Nucleus accumbens (tissue), 56 donors: ENCODE measurements at regions not wholly inside any gene's neighbourhood (a gene's known extent, or its start where the extent isn't known, plus 50 kb on each side); places are given as distances from the start of the nearest gene placed in this dataset.

Experiments used
- DNase-seq, 56 donors: peaks; one replicate each; lab custom pipeline; 2025; lab: John Stamatoyannopoulos, UW

DNA sequence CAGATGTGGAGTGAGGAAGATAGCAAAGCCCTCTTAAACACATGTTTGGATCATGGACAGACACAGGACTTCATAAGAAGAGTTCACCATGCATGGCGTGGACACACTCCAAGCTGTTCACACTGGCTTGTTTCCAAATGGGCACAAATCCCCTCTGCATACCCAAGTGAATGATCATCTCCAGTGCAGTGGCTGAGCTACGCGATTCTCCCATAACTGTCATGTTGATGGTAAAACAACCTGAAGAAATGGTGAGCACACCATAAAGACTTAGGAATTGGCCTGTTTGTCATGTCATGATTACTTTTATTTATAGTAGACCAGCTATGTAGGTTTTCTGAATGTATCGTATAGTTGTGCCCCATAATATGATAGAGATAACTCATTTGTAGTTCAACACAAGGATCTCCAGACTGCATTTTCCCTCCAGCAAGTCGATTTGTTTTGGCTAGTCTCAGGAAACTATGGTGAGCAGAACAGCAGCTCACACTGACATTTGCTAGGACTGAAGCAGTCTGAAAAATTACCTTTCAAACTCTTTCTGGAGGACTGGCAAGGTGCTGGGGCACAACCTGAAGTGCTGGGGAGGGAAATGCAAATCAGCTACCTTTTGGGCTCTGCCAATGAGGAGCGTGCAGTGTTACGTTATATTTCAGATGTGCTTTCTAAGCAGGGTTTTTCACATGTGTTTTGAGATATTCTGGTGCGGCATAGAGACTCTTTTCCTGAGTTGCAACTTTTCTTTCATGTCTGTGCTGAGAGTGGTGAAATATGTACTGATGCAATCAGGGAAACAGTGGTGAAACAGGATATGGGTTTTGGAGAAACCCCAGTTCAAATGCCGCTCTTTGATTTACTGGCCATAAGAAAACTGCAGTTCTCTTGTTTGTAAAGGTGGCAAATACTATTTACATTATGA is 629.6 kb upstream of the DPP6 start:
- no peak for DNase-seq

DNA sequence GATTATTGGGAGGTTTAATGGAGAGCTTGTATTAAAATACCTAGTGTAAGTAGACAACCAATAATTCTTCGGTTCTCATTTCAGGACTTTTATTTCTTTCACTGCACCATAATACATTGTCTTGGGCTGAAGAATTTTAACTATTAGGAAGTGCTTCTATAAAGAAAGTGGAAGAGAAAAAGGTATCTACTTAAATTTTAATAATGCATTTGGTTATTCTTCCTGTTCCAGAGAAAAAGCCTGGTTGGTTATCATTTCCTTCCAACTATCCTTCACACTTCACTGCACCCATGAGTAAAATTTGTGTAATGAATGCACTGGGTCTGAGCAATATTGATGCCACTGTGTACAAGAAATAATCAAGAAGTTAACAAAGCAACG is 629.0 kb upstream of the DPP6 start:
- DNase-seq: no peak

DNA sequence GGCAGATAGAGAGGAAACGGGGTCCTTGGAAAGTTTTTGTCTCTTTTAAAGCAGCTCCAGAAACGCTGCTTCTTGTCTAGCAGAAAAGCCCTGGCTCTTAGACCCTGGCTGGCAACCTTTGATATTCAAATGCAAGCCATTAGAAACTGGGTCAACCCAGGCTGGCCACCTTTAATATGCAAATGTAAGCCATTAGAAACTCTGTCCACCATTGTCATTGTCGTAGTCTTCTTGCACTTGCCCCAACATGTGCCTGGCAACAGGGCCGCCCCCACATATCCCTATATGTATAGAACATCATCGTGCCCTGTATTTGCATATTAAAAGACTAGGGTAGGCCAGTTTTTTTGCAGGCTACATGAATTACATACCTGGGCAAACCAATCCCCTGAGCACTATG is 621.3 kb upstream of the DPP6 start:
- peak in 9 of 56 donors; percentile 3 to 58 (median 19) for DNase-seq

DNA sequence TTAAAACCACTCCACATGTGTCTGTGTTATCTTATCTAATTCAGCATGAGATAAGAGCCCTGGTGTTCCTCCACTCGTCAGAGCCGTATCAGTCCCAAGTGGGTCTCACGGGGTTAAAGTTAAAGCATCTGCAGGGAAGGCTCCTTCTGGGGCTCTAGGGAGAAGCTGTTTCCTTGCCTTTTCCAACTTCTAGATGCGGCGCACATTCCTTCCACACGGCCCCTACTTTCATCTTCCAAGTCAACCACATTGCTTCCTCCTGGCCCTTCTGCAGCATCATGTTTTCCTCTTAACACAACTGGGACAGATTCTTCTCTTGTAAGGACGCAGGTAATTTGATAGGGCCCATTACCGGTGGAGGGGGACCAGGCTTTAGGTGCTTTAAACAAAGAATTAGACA is 620.1 kb upstream of the DPP6 start:
- DNase-seq: no peak

DNA sequence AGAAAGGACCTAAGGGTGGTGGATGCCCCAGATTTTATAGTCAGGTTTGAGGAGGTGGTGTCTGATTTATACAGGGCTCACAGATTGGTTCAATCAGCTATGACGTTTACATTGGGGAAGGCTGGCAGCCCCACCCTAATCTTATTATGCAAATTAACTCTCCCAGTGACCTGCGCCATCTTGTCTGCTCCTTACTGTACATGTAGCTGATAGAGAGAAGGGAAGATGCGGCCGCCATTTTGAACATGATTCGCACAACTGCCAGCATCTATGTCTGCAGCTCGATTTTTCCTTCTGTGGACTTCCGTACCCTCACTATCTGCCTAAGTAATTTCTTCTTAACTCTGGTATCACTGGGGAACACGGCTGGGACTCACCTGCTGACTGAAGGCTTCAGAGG is 619.0 kb upstream of the DPP6 start:
- DNase-seq: no peak

DNA sequence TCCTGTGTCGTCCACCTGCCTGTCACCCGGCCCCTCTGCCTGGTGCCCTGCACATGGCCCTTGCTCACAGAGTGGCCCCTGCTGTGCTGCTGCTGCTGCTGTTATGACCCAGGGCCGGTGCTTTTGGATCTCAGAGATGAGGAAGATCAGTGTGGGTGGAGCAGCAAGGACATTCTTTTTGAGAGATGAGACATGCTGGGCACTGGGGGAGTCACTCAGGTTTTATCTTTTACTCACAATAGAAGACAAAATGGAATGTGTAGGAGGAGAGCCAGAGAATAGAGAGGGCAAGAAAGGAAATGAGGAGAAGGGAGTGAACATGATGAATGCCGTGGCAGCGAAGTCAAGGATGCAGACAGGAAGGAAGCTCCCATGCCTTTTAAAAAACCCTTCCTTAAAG is 611.5 kb upstream of the DPP6 start:
- DNase-seq: no peak

DNA sequence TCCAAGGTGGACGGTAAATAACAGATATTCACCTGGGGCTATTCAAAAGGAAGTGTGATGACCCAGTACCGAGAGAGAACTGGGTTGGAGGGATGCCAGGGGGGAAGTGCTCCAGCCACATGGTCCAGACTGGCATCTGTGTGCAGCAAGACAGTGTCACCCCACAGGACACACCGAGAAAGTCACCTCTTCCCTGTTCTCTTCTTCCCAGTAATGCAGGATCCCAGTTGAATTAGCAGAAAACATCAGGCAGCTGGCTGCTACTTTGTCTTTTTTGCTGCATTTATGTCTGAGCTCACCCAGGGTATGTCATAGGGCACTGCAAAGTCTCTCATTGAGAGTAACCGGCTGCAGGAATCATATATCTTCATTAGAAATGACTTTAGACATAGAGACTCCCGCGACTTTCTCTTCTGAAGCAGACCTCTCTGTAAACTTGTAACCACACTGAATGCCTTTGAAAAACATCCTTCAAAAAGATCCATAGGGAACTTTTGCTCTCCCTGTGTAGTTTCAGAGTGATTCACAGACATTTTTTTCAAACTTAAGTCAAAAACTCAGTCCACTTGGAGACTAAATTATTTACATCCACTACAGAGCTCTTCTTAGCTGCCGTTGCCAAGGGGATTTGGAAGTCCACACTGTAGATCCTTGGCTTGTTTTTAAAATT is 609.0 kb upstream of the DPP6 start:
- no peak for DNase-seq

DNA sequence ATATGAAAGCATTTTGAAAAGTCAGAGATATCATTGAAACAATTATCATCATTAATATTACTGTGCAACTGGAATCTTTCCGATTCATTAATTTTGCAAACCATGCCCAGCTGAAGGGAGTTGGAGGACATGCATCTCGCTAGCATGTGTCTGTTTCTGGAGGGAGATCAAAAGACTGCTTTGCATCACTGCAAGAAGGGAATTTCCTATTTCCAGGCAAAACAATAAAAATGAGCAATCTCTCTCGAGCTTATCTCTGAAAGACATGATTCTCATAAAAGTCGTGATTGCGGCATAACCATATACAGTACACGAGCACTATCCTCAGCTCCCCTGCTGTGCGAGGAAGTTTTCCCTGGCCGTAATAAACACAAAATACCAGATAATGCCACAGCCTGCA is 607.6 kb upstream of the DPP6 start:
- DNase-seq: no peak

DNA sequence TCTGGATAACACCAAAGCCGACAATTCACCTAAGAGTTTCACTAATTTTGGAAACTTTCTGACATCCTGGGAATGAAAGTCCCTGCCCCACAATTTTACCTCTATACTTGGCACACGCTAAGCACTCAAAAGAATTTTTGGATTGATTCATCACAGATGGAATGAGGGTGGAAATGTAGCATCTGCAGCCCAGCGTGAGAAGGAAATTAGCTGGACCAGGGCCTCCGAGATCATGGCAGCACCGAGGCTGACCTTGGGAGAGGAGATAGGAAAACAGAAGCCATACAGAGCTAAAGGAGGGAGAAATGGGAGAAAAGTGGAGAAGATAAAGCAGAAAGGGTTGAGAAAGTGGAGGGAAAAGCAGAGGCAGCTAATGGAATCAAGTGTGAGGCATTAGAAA is 606.6 kb upstream of the DPP6 start:
- no peak for DNase-seq

DNA sequence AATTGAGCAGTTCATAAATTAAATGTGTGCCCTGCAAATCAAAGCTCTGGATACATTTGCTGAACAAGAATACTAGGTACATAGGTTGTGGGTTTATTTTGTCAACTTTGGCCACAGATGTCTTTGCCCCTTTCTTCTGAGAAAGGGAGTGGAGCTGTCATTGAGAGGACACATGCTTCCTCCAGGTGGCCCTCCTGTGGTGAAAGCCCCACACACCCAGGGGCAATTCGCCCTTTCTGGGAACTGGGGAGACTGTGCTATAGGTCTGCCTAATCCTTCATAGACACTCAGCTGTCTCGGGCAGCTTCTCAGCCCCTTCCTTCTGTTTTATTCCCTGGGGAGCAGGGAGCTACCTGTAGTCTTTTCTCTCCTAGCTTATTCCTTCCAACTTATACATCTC is 605.7 kb upstream of the DPP6 start:
- DNase-seq: no peak

DNA sequence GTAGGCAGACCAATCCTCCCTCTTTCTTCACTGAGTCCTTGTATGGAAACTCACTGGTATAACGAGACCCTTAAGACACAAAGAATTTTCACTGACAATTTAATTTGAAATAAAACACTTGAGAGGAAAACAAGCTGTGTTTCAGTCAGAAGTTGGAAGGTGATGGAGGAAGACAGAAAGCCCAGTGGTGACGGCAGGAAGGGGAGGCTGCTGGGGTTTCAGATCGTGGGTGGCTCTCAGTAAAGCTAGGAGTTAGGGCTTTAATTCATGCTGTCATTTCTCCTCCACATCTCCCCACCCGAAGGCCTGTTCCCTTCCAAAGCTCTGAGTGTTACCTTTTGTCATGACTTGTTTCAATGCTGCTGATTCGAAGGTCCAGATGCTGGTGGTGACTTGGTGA is 605.2 kb upstream of the DPP6 start:
- no peak for DNase-seq

DNA sequence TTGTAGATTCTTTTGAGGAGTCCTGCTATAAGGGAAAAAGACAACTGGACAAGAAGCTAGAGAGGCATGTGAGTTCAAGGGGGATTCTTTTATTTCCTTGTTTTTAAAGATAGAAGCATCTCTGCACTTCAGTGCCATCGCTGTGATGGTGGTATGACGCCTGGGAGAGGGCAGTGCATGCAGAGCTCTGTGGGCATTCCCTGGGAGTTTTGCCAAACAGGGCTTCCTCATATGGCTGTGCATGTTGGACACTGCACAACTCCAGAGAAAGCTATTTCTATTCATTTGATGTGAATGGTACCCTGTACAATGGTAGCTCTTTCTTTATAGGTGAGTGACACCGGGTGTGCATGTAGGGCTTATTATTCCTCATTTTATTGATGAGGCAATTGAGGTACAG is 599.5 kb upstream of the DPP6 start:
- DNase-seq: no peak

DNA sequence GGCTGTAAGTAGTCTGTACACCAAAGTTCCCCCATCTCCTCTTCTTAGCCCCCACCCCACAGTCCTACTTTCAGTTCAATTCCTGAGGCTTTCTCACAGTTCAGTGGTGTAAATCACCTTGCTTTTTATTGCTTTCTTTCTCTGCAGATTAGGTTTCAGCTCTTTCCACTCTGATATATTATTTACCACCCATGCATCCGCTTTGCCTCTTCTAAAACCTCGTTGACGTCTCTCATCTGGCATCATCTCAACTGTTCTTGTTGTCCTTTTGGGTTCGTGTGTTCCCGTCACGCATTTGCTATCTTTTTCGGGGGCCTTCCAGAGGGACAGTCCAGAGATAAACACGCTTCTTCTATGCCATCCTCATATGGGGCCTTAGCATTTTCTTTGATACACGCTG is 597.9 kb upstream of the DPP6 start:
- DNase-seq: no peak

DNA sequence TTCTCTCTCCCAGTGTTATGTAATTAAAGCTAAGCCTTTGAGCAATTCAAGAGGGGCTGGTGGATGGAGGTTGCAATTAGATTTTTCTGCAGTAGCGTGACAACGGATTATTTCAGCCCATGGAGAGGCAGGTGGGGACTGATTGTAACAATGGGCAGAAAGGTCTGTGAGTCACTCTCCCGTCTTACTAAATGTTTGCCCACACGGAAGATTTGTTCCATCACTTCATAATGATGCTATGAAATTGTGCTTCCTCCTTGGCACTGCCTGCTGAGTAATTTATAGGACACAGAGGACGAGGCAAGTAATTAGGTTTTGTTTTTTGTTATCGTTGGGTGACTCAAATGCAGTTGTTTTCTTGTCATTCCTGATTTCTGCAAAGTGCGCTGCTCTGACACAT is 594.5 kb upstream of the DPP6 start:
- no peak for DNase-seq

DNA sequence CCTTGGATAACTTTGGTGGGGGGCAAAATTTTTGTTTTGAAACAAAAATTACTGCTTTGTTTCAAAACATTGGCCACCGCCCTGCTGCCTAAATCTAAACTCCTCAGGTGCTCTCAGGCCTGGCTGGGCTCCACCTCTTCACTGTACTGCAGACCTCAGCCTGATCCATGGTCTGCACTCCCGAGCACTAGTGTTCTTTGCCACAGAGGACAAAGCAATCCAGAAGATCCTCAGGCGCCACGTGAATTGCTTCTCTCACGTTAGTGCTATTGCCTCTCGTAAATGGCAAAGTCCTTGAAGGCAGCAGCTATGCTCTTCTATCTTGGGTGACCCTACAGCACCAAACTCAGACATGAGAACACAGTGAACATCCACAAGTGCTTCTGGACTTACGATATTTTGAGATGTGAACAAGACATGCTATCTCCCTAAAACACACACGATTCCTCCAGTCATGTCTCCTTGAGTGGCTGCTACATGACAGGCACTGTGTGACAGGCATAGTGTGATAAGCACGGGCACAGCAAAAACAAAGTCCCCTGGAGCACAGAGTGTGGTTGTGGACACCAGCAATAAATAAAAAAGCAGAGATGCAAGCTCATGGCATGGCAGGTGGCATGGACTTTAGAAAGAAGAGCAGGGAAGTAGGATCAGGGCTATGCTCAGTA is 582.1 kb upstream of the DPP6 start:
- no peak for DNase-seq

DNA sequence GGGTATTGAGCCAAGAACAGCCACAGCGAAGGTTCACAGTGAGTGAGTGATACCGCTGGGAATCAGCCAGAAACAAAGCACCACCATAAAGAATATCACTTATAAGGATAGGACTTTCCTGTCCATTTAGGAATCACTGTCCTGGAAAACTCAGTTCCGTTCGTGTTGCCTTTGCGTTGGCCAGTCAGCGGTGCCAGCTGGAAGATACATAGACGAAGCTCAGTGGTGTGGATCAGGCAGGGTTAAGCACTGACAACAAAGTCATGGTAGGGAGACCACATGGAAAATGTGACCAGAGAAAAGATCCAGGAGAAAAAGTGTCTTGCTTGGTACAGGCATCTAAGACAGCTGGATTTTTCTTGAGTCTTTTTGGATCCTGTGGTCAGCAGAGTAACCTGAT is 579.7 kb upstream of the DPP6 start:
- no peak for DNase-seq

DNA sequence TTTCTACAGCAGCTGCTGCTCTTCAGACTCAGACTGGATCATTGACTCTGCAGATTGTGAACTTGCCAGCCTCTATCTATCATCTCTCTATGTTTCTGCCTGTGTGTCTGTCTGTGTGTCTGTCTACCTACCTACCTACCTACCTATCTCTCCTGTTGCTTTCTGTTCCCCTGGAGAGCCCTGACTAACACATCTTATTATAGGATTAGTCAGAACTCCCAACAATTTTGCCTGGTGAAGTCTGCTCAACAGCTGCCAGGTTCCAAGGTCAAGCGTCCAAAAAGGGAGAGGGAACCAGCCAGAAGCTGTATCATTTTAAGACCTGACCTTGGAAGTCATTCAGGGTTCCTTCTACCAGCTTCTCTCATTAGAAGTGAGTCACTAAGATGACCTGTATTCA is 579.0 kb upstream of the DPP6 start:
- no peak for DNase-seq

DNA sequence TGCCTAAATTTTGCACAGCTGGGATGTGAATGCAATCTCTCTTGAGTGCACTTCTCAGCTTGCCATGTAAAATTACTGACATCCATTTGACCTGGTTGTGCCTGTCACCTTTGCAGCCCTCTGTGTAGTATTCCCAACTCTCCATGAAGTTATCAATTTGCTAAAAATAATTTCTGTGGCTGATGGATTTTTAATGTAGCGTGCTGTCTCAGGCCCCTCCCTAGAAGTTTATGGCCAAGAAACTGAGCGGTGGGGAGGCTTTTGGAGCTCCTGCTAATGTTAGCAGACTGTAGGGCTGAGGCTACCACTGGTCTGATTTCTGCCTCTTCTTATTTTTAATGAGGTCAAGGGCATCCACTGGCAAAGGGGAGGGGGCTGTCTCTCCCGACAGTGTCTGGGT is 577.0 kb upstream of the DPP6 start:
- DNase-seq: no peak

DNA sequence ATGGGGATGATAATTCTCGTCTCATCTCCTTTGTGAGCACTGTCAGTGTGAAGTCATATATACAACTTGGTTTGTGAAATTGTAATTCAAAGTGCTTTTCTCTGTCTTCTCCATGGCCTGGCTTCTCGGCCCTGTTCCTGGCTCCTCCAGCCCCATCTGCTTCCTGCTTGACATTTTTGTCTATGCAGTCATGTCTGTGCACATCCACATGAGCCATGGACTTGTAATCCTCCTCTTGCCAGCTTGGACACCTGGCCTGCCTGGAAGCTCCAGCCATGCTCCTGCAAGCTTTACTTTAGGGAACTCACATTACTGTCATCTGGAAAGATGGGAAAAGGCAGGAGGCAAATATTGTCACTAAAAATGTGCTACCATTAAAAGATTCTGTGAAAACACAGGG is 576.0 kb upstream of the DPP6 start:
- no peak for DNase-seq

DNA sequence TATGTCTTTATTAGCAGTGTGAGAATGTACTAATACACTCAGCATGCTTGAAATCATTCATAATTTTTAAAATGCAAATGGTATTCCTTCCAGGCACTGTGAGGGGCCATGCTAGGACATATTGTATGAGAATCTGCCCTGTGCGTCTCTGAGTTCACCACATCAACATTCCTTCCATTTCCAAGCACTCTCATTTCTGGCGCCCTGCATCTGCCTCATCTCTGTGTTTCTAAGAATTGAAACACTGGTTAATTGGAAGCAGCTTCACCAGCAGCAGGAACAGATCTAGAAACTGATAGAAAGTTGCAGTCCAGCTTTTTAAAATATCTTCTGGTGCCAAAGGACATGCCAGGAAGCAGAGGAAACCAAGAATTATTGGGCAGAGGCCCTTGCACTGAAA is 555.9 kb upstream of the DPP6 start:
- DNase-seq: no peak

DNA sequence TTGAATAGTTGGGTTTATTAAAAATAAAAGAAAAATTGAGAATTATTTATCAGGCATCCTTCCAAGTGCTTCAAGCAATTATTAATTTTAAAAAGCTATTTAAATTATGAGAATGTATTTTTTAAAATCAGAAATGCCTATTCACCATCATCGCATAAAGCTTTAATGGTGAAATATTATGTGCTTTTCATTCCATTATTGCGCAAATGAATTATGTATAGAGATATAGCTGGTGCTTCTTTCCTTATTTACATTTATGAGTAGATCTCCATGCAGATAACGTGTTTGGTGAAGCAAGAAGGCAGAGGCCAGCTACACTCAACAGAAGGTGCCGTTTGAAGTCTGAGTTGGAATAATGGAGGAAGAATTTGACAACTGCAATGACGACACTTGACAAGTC is 549.1 kb upstream of the DPP6 start:
- DNase-seq: no peak
